Stimulated activated CD4-positive, alpha-beta T cell treated with anti-CD3 and anti-CD28 coated beads, Interleukin-4, amount 100 ng/mL, for 1 hour (primary cell): ENCODE measurements at regions not wholly inside any gene's neighbourhood (a gene's known extent, or its start where the extent isn't known, plus 50 kb on each side); places are given as distances from the start of the nearest gene placed in this dataset.

Experiments
- DNase-seq: peaks from one replicate; pipeline ENCODE4 v3.0.0-alpha.2; 2020

DNA sequence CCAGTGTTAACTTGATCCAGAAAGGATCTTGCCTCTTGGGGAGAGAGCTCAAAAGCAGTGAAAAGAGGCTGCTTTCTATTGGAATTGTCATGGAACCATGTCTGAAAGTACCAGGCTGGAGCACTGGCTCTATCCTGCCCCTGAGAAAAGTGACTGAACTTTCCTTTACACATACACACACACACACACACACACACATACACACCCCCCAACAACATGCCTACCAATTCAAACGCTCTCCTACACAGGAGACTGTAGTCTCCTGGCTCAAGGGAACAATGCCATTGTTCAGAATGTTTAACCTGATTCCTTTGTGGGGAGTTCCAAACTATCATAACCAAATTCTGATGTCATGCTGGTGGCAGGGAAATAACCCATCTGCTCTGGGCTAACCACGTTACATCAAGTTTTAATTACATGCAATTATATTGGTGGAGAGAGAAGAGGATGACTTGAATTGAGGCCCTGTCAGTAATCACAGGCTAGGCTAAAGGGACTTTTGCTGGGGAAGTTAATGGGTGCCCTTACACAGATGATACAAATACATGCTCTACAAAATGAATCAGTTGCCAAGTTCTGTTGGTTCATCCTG lies 52.3 kb upstream of the DUSP10 start:
- DNase-seq = no peak

DNA sequence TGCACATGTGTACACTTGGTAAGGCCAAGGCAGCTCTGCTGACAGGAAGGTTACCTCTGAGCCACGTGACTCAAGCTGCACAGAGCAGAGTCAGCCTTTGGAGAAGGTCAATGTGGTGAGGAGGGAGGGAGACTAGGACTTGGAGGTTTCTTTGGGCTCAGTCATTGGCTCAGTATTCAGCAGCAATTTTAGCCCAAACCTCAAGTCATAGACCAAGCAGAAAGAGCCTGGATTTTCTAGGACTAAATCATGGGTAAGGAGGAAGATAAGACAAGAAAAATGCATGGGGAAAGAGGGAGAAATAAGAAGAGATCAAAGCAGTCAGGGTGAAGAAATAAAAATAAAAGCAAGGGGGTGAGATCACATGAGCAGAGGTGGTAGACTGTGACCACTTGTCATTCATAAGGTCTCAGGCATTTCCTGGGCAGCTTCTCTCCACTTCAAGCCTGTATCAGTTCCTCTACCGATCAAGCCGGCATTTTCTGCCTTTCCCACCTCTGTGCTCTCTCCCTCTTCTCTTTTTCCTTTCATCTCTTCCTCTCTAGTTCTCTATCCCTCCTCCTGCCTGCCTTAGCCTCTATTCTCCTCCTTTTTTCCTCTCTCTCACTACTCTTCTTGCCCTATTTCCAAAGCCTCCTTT lies 51.7 kb upstream of the DUSP10 start:
- DNase-seq = no peak

DNA sequence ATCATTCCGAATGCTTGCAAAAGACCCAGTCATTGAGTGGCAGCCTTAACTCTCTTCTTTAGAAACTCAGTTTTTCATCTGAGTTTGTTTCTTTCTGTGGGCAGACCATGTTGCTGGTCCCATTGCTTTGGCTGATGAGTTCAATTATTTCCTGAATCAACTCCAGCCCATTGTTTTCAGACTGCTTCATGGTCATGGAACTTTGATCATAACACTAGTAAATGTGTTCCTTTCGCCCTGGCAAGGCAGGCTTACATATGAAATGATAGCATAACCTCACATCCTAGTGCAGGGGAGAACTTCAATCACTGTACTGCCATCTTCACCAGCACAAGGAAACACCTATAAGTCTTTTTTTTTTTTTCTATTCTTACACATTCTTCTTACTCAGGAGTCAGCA lies 50.0 kb upstream of the DUSP10 start:
- DNase-seq = no peak
